Activated T-helper 1 cell treated with Interleukin-2 at 50 U/mL for 16 hours (primary cell): ENCODE measurements at regions not wholly inside any gene's neighbourhood (a gene's known extent, or its start where the extent isn't known, plus 50 kb on each side); places are given as distances from the start of the nearest gene placed in this dataset.

Experiments
- DNase-seq: peaks from one replicate; pipeline ENCODE4 v3.0.0-alpha.2; 2020; ENCODE audit warnings: low read depth

DNA sequence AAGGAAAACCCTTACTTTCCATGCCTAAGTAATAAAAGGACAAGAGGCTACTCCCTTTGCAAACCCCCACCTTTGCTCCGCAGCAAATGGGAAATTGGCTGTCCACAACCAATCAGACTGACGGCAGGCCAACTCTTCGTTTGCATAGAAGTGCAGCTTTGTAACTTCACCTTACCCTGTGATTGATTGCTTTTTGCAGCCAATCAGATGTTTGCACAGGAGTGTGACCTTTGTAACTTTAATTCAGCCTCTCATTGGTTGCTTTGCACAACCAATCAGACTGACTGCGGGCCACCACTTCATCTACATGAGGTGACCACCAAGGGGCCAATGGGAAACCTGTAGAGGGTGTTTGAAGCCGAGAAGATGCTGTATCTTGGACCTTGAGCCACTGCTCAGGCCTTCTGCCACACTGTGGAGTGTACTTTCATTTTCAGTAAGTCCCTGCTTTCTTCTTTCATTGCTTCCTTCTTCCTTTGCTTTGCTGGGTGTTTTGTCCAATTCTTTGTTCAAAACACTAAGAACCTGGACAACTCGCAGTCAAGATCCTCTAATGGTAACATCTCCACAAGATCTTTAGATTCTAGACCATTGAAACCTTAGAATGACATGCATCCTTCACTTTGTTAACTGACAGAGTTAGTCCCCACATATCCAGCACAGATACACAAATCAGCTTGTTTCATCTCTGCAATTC, 51.3 kb upstream of the FREM1 start:
- DNase-seq: no peak

DNA sequence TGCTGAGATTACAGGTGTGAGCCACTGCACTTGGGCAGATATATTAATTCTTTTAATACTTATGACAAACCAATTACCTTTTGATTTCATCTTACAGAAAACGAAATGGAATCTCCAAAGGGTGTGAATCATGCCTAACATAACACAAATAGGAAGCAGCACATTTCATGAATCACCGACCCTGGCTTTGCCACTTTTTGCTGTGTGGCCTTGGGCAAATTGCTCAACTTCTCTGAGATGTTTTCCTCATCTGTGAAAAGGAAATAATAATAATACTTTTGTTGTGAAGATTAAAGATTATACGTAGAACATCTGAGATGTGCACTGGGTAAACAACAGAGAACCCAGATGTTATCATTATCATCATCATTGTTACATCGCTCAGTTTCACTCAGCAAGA, 50.7 kb upstream of the FREM1 start:
- no peak for DNase-seq
